ENCODE measurements at regions not wholly inside any gene's neighbourhood (a gene's known extent, or its start where the extent isn't known, plus 50 kb on each side); places are given as distances from the start of the nearest gene placed in this dataset.

GRCh38 chr12:87254381-87255030 is 774.7 kb downstream of the C12orf50 start:
- TF ChIP-seq POLR2AphosphoS5 (IDR thresholded peaks at IDR 0.05) (no peak), CTCF (IDR thresholded peaks at IDR 0.05) (no peak), POLR2A (IDR thresholded peaks at IDR 0.05) (no peak)

Measured in transverse colon (tissue), 4 donors.